ENCODE measurements at regions not wholly inside any gene's neighbourhood (a gene's known extent, or its start where the extent isn't known, plus 50 kb on each side); places are given as distances from the start of the nearest gene placed in this dataset.

- H3K9me3 ChIP-seq (ENCODE audit: insufficient read depth in 2 of 2, low read depth in 1 of 2, low read length in 1 of 2) = no peaks in the 10 kb centered on the region
- H3K4me1 ChIP-seq (replicated peaks in 1 of 4; ENCODE audit: control insufficient read depth in 3 of 4, insufficient read depth in 4 of 4, low read length in 3 of 4) = no peaks in the 10 kb centered on the region
- no peak overlapping the region for H2BK5ac ChIP-seq (ENCODE audit: low read depth, low read length)
- no peak overlapping the region for H3K27ac ChIP-seq (ENCODE audit: low read depth, low read length)
- no peak overlapping the region for H4K5ac ChIP-seq (ENCODE audit: insufficient read length, low read depth, low read length)
- DNase-seq (ENCODE audit: low read depth in 1 of 2, low spot score in 2 of 2) (no peak), FAIRE-seq (no peak)
- no peak overlapping the region for H3K4me2 ChIP-seq (ENCODE audit: insufficient read depth in 1 of 2, low read depth in 2 of 2, low read length in 2 of 2)
- no peak overlapping the region for H2BK120ac ChIP-seq (replicated peaks; ENCODE audit: low read depth, low read length)
- POLR2A ChIA-PET (ENCODE audit: partially characterized antibody) = no interaction called here
- no peak for TF ChIP-seq CEBPB (IDR thresholded peaks at IDR 0.05; ENCODE audit: low read depth, low read length)
- TF ChIP-seq BACH1 (IDR thresholded peaks at IDR 0.05; ENCODE audit: low read length) = no peak
- no peak for TF ChIP-seq MAX (IDR thresholded peaks at IDR 0.05)
- TF ChIP-seq RNF2 (IDR thresholded peaks at IDR 0.05; ENCODE audit: borderline replicate concordance, low read depth, low read length, missing control alignments, poor library complexity, severe bottlenecking) = no peak
- no peak for TF ChIP-seq USF2 (IDR thresholded peaks at IDR 0.05; ENCODE audit: low read length)
- no peak for TF ChIP-seq JUN (IDR thresholded peaks at IDR 0.05; ENCODE audit: low read depth, low read length)
- no peak for TF ChIP-seq ZNF274 (IDR thresholded peaks at IDR 0.05; ENCODE audit: borderline replicate concordance, extremely low read depth, low read length)
- no peak for TF ChIP-seq CTBP2 (IDR thresholded peaks at IDR 0.05; ENCODE audit: borderline replicate concordance, insufficient read depth, insufficient read length, low read length)
- no peak for TF ChIP-seq TAF7 (optimal IDR thresholded peaks at IDR 0.05; ENCODE audit: borderline replicate concordance, low read depth, low read length)
- TF ChIP-seq RFX5 (IDR thresholded peaks at IDR 0.05; ENCODE audit: borderline replicate concordance, low read depth, low read length) = no peak
- no peak for TF ChIP-seq HDAC2 (IDR thresholded peaks at IDR 0.05; ENCODE audit: borderline replicate concordance in 1 of 2, low read depth in 2 of 2, low read length in 2 of 2)
- H3K9ac ChIP-seq (replicated peaks in 1 of 4; ENCODE audit: extremely low read depth in 1 of 4, low read depth in 3 of 4, low read length in 3 of 4) = no peak overlapping the region
- H3K4me3 ChIP-seq (ENCODE audit: extremely low read depth in 1 of 4, insufficient read depth in 2 of 4, low read depth in 3 of 4, low read length in 4 of 4) = no peak overlapping the region
- H3K56ac ChIP-seq (replicated peaks; ENCODE audit: insufficient read length, low read depth, low read length) = no peak overlapping the region
- CTCF ChIA-PET (ENCODE audit: partially characterized antibody) = no interaction called here
- H4K20me1 ChIP-seq (replicated peaks in 1 of 2; ENCODE audit: control insufficient read depth in 1 of 2, insufficient read depth in 2 of 2, low read length in 2 of 2) = no peaks in the 10 kb centered on the region
- no peak overlapping the region for H4K8ac ChIP-seq (ENCODE audit: extremely low read depth, insufficient read depth, low read length)
- no peak overlapping the region for H3K18ac ChIP-seq (ENCODE audit: extremely low read depth, low read length)
- WGBS, 2 experiments (ENCODE audit: extremely low coverage in 1 of 2, insufficient coverage in 1 of 2, insufficient read length in 1 of 2, insufficient replicate concordance in 2 of 2, low coverage in 1 of 2, low lambda C conversion rate in 2 of 2, missing lambda C conversion rate in 1 of 2) = 98% methylated on average over 2 of the region's 2 CpGs; no CpG with 5 or more reads in 1 of the 2 experiments
- no peak overlapping the region for H3K23ac ChIP-seq (ENCODE audit: insufficient read length)
- H3K4ac ChIP-seq (replicated peaks; ENCODE audit: insufficient read length, low read depth, low read length) = no peak overlapping the region
- H2BK20ac ChIP-seq (ENCODE audit: low read length) = no peak overlapping the region
- H2BK15ac ChIP-seq (ENCODE audit: low read length) = no peak overlapping the region
- no peak overlapping the region for H2AK5ac ChIP-seq (ENCODE audit: low read depth, low read length)
- H3K23me2 ChIP-seq (ENCODE audit: low read depth, low read length) = no peaks in the 10 kb centered on the region
- no peaks in the 10 kb centered on the region for H3K79me1 ChIP-seq (ENCODE audit: low read depth, low read length)
- no peak overlapping the region for H3K14ac ChIP-seq (ENCODE audit: insufficient read length)
- H3K79me2 ChIP-seq (ENCODE audit: control insufficient read depth in 1 of 2, insufficient read depth in 2 of 2, low read length in 2 of 2) = no peaks in the 10 kb centered on the region
- H4K91ac ChIP-seq (replicated peaks; ENCODE audit: insufficient read length, low read length) = no peak overlapping the region
- no peaks in the 10 kb centered on the region for H3K27me3 ChIP-seq (replicated peaks in 1 of 4; ENCODE audit: control insufficient read depth in 3 of 4, extremely low read depth in 1 of 4, insufficient read depth in 3 of 4, low read length in 3 of 4)
- peaks cover 0 to 2% (median 0%) of the 10 kb centered on the region in 4 experiments; a peak in 1 of 8 replicates for H3K36me3 ChIP-seq (ENCODE audit: control insufficient read depth in 2 of 4, insufficient read depth in 4 of 4, low read length in 3 of 4)
- H2AFZ ChIP-seq (ENCODE audit: low read length) = no peak overlapping the region
- no peak overlapping the region for H2BK12ac ChIP-seq (ENCODE audit: low read depth, low read length)
Observed at GRCh38 chr18:30440351-30440750, 602.2 kb downstream of the DSC3 start.
